MCF 10A (cell line): ENCODE measurements at regions not wholly inside any gene's neighbourhood (a gene's known extent, or its start where the extent isn't known, plus 50 kb on each side); places are given as distances from the start of the nearest gene placed in this dataset.
A peak's percentile ranks its signal among the peaks of the same experiment; 100 is the strongest.

ENCODE experiments used
- BruUV-seq: library from RNA; stranded (reverse); fragments of 400-500 nt; replicated peaks from 2 replicates; lab custom pipeline; 2021; lab: Mats Ljungman, UMichigan
- CTCF ChIA-PET: fragments of 300-600 bp; sonication (Branson Sonifier 250); formaldehyde crosslinking; extraction: SDS; loops from one replicate; lab custom pipeline; 2021; ENCODE audit warnings: antibody characterized with exemption, inconsistent platforms; lab: Yijun Ruan, JAX
- POLR2A ChIA-PET: fragments of 300-600, 350-650 bp; sonication (Branson Sonifier 250); formaldehyde crosslinking; extraction: SDS; loops from one replicate; lab custom pipeline; 2020; ENCODE audit warnings: antibody characterized with exemption, inconsistent platforms; lab: Yijun Ruan, JAX
- DNase-seq: peaks from one replicate; pipeline ENCODE4 v3.0.0-alpha.2; 2018; ENCODE audit not compliant: unreplicated experiment
- H3K27ac Mint-ChIP-seq: one replicate; pipeline ENCODE4 v1.8.0; 2022; ENCODE audit warnings: mild to moderate bottlenecking, low read depth, mixed read lengths; ENCODE audit not compliant: unreplicated experiment
- H3K27me3 Mint-ChIP-seq: one replicate; pipeline ENCODE4 v1.8.0; 2022; ENCODE audit warnings: mixed read lengths; ENCODE audit not compliant: insufficient read depth, unreplicated experiment
- H3K36me3 Mint-ChIP-seq: one replicate; pipeline ENCODE4 v1.8.0; 2022; ENCODE audit warnings: mild to moderate bottlenecking, moderate library complexity, mixed read lengths; ENCODE audit not compliant: insufficient read depth, unreplicated experiment
- H3K4me1 Mint-ChIP-seq: one replicate; pipeline ENCODE4 v1.8.0; 2022; ENCODE audit warnings: mixed read lengths; ENCODE audit not compliant: insufficient read depth, unreplicated experiment
- H3K4me3 Mint-ChIP-seq: one replicate; pipeline ENCODE4 v1.8.0; 2022; ENCODE audit warnings: mild to moderate bottlenecking, moderate library complexity, mixed read lengths; ENCODE audit not compliant: unreplicated experiment
- H3K9me3 Mint-ChIP-seq: one replicate; pipeline ENCODE4 v1.8.0; 2022; ENCODE audit warnings: mixed read lengths; ENCODE audit not compliant: unreplicated experiment
- intact Hi-C: fragments of 100-400 bp; cut with micrococcal nuclease; formaldehyde crosslinking; loops from 2 replicates; pipeline ENCODE4 v1.14.1; 2022
- TF ChIP-seq, protein P1 (sequence below): fragments of 200-600 bp; IDR thresholded peaks from one replicate; pipeline ENCODE4 v1.8.0; 2022; ENCODE audit warnings: antibody characterized with exemption, mild to moderate bottlenecking; ENCODE audit not compliant: unreplicated experiment

DNA sequence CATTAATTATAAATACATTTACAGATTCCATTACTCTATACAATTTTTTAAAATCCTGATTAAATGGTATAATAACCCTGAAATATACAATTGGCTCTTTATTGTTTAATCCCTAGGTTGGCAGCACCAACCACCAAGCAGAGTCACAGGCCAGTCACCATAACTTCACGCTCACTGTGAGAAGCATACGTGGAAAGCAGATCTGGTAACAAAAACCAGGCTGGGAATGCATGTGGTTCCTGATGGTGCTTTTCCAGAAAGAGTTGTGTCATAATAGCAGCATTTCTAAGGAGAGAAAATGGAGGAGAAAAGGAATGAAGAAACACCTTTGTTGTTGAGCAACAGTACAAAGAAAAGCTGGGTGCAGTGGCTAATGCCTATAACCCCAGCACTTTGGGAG is 66.1 kb downstream of the SIX6 start:
- Mint-ChIP-seq H3K4me3 (no peak overlapping the region), H3K36me3 (no peaks in the 10 kb centered on the region), H3K9me3 (no peaks in the 10 kb centered on the region), H3K27me3 (no peaks in the 10 kb centered on the region), H3K4me1 (no peaks in the 10 kb centered on the region), H3K27ac (no peak overlapping the region)
- TF ChIP-seq, protein P1, sequence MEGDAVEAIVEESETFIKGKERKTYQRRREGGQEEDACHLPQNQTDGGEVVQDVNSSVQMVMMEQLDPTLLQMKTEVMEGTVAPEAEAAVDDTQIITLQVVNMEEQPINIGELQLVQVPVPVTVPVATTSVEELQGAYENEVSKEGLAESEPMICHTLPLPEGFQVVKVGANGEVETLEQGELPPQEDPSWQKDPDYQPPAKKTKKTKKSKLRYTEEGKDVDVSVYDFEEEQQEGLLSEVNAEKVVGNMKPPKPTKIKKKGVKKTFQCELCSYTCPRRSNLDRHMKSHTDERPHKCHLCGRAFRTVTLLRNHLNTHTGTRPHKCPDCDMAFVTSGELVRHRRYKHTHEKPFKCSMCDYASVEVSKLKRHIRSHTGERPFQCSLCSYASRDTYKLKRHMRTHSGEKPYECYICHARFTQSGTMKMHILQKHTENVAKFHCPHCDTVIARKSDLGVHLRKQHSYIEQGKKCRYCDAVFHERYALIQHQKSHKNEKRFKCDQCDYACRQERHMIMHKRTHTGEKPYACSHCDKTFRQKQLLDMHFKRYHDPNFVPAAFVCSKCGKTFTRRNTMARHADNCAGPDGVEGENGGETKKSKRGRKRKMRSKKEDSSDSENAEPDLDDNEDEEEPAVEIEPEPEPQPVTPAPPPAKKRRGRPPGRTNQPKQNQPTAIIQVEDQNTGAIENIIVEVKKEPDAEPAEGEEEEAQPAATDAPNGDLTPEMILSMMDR: no peak
- intact Hi-C loops: no loop called here
- BruUV-seq: no TSS peak
- DNase-seq: peak; percentile 14
- CTCF ChIA-PET: interaction anchor here (0.6 to 1.2 kb wide), 2 partner anchors 9 to 19 kb away, joined by 3 read pairs; no protein-coding TSS in a partner anchor
- POLR2A ChIA-PET: interaction anchor here (0.6 kb wide), 1 partner anchor 305 kb away, joined by 3 read pairs; no protein-coding TSS in a partner anchor

DNA sequence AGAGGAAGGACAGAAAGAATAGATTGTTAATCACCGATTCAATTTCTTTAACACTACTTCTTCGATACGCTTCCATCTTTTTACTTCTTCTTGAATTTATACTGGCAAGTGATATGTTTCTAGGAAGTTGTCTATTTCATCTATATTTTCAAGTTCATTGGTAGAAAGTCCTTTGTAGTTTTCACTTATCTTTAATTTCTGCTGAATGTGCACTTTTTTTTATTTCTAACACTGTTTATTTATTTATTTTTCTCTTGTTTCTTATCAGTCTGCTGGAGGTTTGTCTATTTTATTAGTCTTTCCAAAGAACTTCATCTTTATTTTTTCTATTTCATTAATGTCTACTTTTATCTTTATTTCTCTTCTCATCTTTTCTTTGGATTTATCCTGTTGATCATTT is 63.6 kb downstream of the SIX1 start:
- Mint-ChIP-seq H3K36me3 (no peaks in the 10 kb centered on the region), H3K9me3 (no peaks in the 10 kb centered on the region), H3K27ac (no peak overlapping the region), H3K4me1 (no peaks in the 10 kb centered on the region), H3K4me3 (no peak overlapping the region), H3K27me3 (peaks cover 28% of the 10 kb centered on the region)
- CTCF ChIA-PET: no interaction called here
- TF ChIP-seq, protein P1: no peak
- DNase-seq: no peak
- no TSS peak for BruUV-seq
- POLR2A ChIA-PET: no interaction called here
- intact Hi-C loops: no loop called here

DNA sequence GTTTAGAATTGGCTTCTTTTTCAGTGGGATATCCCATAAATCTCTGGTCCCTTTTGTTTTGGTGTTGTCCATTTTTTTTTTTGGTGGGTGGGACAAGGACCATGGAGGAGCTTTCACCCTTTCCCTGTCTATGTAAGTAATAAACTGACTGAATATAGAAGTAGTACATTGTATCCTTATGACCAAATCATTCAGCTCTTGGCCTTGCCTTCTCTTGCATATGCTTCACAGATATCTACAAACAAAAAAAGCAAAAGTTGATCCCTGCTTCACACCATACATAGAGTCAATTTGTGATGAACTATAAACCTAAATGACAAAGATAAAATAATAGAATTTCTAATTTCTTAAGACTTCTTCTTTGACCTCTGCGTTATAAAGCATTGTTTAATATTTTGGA is 59.8 kb downstream of the SIX1 start:
- Mint-ChIP-seq H3K4me1 (no peaks in the 10 kb centered on the region), H3K27me3 (peaks cover 28% of the 10 kb centered on the region), H3K9me3 (no peaks in the 10 kb centered on the region), H3K36me3 (no peaks in the 10 kb centered on the region), H3K4me3 (no peak overlapping the region), H3K27ac (no peak overlapping the region)
- no peak for DNase-seq
- CTCF ChIA-PET: interaction anchor here (0.6 kb wide), 2 partner anchors 9 to 19 kb away, joined by 3 read pairs; no protein-coding TSS in a partner anchor
- TF ChIP-seq, protein P1: no peak
- POLR2A ChIA-PET: no interaction called here
- intact Hi-C loops: no loop called here
- BruUV-seq: no TSS peak

DNA sequence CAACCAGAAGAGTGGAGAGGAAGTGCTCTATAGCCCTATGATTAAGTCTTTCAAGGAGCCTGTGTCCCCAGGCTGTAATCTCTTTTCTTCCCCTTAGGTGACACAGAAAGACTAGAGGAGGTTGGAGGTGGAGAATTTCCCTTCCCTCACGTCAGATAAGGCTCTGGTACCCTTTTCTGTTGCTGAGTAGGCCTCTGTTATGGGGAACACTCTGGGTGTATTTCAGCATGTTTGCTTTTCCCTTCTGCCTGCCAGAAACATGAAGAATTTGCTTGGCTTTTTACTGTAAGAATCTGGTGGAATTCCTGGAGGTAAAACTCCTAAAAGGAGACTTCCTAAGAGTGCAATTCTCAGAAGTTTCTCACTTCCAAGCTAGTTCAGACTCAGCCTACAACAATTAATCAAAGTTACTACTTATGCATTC is 58.3 kb downstream of the SIX1 start:
- Mint-ChIP-seq H3K4me1 (no peaks in the 10 kb centered on the region), H3K9me3 (no peaks in the 10 kb centered on the region), H3K27ac (no peak overlapping the region), H3K27me3 (peaks cover 21% of the 10 kb centered on the region), H3K36me3 (no peaks in the 10 kb centered on the region), H3K4me3 (no peak overlapping the region)
- POLR2A ChIA-PET: interaction anchor here (0.6 kb wide), 1 partner anchor 1857 kb away, joined by 3 read pairs; no protein-coding TSS in a partner anchor
- DNase-seq: no peak
- TF ChIP-seq, protein P1: no peak
- intact Hi-C loops: no loop called here
- CTCF ChIA-PET: no interaction called here
- no TSS peak for BruUV-seq
